ENCODE measurements at regions not wholly inside any gene's neighbourhood (a gene's known extent, or its start where the extent isn't known, plus 50 kb on each side); places are given as distances from the start of the nearest gene placed in this dataset.

GRCh38 chr4:62199291-62199810 lies 999.2 kb downstream of the ADGRL3 start:
- H3K27ac ChIP-seq (ENCODE audit: insufficient read length, low read depth, low read length) = no peak overlapping the region
- H3K9me3 Mint-ChIP-seq = no peaks in the 10 kb centered on the region

More at GRCh38 chr4:62199291-62199810, 999.2 kb downstream of the ADGRL3 start:
- H3K4me1 Mint-ChIP-seq = no peaks in the 10 kb centered on the region
- no peaks in the 10 kb centered on the region for H3K79me1 ChIP-seq (ENCODE audit: insufficient read depth, low read depth, low read length, poor library complexity, severe bottlenecking)
- H4K8ac ChIP-seq (replicated peaks; ENCODE audit: insufficient read length, low read depth, low read length) = no peak overlapping the region
- H3T11ph ChIP-seq (ENCODE audit: low read length) = no peak overlapping the region
- TF ChIP-seq, protein P1, sequence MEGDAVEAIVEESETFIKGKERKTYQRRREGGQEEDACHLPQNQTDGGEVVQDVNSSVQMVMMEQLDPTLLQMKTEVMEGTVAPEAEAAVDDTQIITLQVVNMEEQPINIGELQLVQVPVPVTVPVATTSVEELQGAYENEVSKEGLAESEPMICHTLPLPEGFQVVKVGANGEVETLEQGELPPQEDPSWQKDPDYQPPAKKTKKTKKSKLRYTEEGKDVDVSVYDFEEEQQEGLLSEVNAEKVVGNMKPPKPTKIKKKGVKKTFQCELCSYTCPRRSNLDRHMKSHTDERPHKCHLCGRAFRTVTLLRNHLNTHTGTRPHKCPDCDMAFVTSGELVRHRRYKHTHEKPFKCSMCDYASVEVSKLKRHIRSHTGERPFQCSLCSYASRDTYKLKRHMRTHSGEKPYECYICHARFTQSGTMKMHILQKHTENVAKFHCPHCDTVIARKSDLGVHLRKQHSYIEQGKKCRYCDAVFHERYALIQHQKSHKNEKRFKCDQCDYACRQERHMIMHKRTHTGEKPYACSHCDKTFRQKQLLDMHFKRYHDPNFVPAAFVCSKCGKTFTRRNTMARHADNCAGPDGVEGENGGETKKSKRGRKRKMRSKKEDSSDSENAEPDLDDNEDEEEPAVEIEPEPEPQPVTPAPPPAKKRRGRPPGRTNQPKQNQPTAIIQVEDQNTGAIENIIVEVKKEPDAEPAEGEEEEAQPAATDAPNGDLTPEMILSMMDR (conservative IDR thresholded peaks at IDR 0.05) = no peak
- H2BK5ac ChIP-seq (ENCODE audit: insufficient read length, low read length) = no peak overlapping the region
- H2BK120ac ChIP-seq (ENCODE audit: low read depth, low read length, poor library complexity, severe bottlenecking) = no peak overlapping the region
- no peaks in the 10 kb centered on the region for H3K4me1 ChIP-seq (ENCODE audit: insufficient read depth, low read length)
- no peaks in the 10 kb centered on the region for H3K27me3 Mint-ChIP-seq (ENCODE audit: low read depth)
- H3K23me2 ChIP-seq (ENCODE audit: insufficient read length, low read depth, low read length, poor library complexity, severe bottlenecking) = no peaks in the 10 kb centered on the region
- no peaks in the 10 kb centered on the region for H3K27me3 ChIP-seq (ENCODE audit: insufficient read depth, low read length)
- H2BK15ac ChIP-seq (ENCODE audit: low read depth, low read length) = no peak overlapping the region
- no peak overlapping the region for H4K91ac ChIP-seq (ENCODE audit: insufficient read length, low read depth, low read length)
- no peak overlapping the region for H3K23ac ChIP-seq (ENCODE audit: insufficient read length, low read depth, low read length)
- no peaks in the 10 kb centered on the region for H4K20me1 ChIP-seq (ENCODE audit: control insufficient read depth, insufficient read depth, insufficient read length)
- H3K27ac Mint-ChIP-seq = no peak overlapping the region; a peak in 1 of 7 replicates
- no peak overlapping the region for H3K9ac ChIP-seq (ENCODE audit: extremely low read depth, insufficient read length, low read length)
- no peak overlapping the region for H2AFZ ChIP-seq (ENCODE audit: low read length)
- H3K4me3 Mint-ChIP-seq = no peak overlapping the region
- no peak overlapping the region for H3K4me2 ChIP-seq (ENCODE audit: insufficient read depth, insufficient read length, low read length)
- no peaks in the 10 kb centered on the region for H3K9me3 ChIP-seq (ENCODE audit: control insufficient read depth, low read depth, low read length)
- no peak overlapping the region for H2BK12ac ChIP-seq (ENCODE audit: insufficient read length, low read depth, low read length)
- no peak overlapping the region for H4K5ac ChIP-seq (ENCODE audit: insufficient read length, low read depth, low read length)
- no peak for DNase-seq
- H3K14ac ChIP-seq (ENCODE audit: insufficient read depth, low read length) = no peak overlapping the region
- no peaks in the 10 kb centered on the region for H3K79me2 ChIP-seq (ENCODE audit: insufficient read depth, low read length)
- H2BK20ac ChIP-seq (ENCODE audit: low read depth, low read length, poor library complexity, severe bottlenecking) = no peak overlapping the region
- WGBS (ENCODE audit: extremely low coverage, insufficient read length, low lambda C conversion rate) = no CpG with 5 or more reads among the region's 8 CpGs
- no peak overlapping the region for H3K18ac ChIP-seq (ENCODE audit: insufficient read length, low read depth, low read length)
- no peak overlapping the region for H3K4ac ChIP-seq (ENCODE audit: low read depth, low read length)
- H3K56ac ChIP-seq (ENCODE audit: insufficient read length, low read depth, low read length) = no peak overlapping the region
- no peak overlapping the region for H2AK5ac ChIP-seq (ENCODE audit: insufficient read length, low read length)
- H3K36me3 Mint-ChIP-seq (ENCODE audit: insufficient read depth in 1 of 3, low read depth in 3 of 3) = no peaks in the 10 kb centered on the region

All from H9 (cell line).